Parathyroid adenoma (tissue), 2 donors: ENCODE measurements at regions not wholly inside any gene's neighbourhood (a gene's known extent, or its start where the extent isn't known, plus 50 kb on each side); places are given as distances from the start of the nearest gene placed in this dataset.

ENCODE experiments used
- H2AFZ ChIP-seq: fragments of 300-600 bp; sonication (generic); one replicate; pipeline ENCODE4 v1.7.0; 2017; ENCODE audit warnings: antibody characterized with exemption, mild to moderate bottlenecking
- H3K27ac ChIP-seq: fragments of 300-600 bp; sonication (generic); one replicate; pipeline ENCODE4 v1.7.0; 2017
- H3K27me3 ChIP-seq: fragments of 300-600 bp; sonication (generic); one replicate; pipeline ENCODE4 v1.7.0; 2017; ENCODE audit warnings: low read length; ENCODE audit not compliant: control insufficient read depth, insufficient read depth
- H3K36me3 ChIP-seq: fragments of 300-600 bp; sonication (generic); one replicate; pipeline ENCODE4 v1.7.0; 2017; ENCODE audit warnings: low read length; ENCODE audit not compliant: control insufficient read depth, insufficient read depth
- H3K4me1 ChIP-seq: fragments of 300-600 bp; sonication (generic); one replicate; pipeline ENCODE4 v1.7.0; 2017; ENCODE audit warnings: control low read depth
- H3K4me2 ChIP-seq: fragments of 300-600 bp; sonication (generic); one replicate; pipeline ENCODE4 v1.7.0; 2017; ENCODE audit warnings: low read length
- H3K4me3 ChIP-seq: fragments of 300-600 bp; sonication (generic); one replicate; pipeline ENCODE4 v1.7.0; 2017; ENCODE audit warnings: low read depth, low read length
- H3K79me2 ChIP-seq: fragments of 300-600 bp; sonication (generic); one replicate; pipeline ENCODE4 v1.7.0; 2017; ENCODE audit warnings: control low read depth
- H3K9ac ChIP-seq: fragments of 300-600 bp; sonication (generic); one replicate; pipeline ENCODE4 v1.7.0; 2017; ENCODE audit warnings: mild to moderate bottlenecking
- H3K9me3 ChIP-seq: fragments of 300-600 bp; sonication (generic); one replicate; pipeline ENCODE4 v1.7.0; 2017; ENCODE audit warnings: low read length; ENCODE audit not compliant: control insufficient read depth
- TF ChIP-seq, protein P1 (sequence below): fragments of 300-600 bp; sonication (generic); IDR thresholded peaks from one replicate; pipeline ENCODE4 v1.7.0; 2017; ENCODE audit warnings: antibody characterized with exemption, mild to moderate bottlenecking
- donor health status: primary hyperparathyroidism.

DNA sequence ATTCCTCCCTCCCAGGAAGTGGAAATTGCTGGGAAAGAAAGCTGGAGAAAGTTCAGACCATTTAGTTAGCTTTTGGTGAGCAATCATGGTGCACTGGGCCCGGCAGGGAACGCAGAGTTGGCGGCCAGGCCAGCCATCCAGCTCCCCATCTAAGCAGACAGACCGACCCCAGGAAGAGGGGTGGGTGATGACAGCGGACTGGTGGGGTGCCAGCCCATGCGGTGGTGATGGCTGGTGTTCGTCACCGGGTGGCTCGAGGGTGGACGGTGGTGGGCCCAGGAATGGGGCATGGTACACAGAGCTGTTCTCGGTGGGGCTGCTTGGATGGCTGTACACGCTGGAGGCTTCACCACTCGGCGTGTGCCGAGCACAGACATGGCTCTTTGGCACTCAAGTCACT lies 85.6 kb upstream of the ARAP3 start:
- TF ChIP-seq, protein P1, sequence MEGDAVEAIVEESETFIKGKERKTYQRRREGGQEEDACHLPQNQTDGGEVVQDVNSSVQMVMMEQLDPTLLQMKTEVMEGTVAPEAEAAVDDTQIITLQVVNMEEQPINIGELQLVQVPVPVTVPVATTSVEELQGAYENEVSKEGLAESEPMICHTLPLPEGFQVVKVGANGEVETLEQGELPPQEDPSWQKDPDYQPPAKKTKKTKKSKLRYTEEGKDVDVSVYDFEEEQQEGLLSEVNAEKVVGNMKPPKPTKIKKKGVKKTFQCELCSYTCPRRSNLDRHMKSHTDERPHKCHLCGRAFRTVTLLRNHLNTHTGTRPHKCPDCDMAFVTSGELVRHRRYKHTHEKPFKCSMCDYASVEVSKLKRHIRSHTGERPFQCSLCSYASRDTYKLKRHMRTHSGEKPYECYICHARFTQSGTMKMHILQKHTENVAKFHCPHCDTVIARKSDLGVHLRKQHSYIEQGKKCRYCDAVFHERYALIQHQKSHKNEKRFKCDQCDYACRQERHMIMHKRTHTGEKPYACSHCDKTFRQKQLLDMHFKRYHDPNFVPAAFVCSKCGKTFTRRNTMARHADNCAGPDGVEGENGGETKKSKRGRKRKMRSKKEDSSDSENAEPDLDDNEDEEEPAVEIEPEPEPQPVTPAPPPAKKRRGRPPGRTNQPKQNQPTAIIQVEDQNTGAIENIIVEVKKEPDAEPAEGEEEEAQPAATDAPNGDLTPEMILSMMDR, result no peak
- no peak overlapping the region for H3K9ac ChIP-seq
- no peaks in the 10 kb centered on the region for H3K36me3 ChIP-seq
- no peaks in the 10 kb centered on the region for H3K9me3 ChIP-seq
- H3K4me1 ChIP-seq, result peaks cover 3% of the 10 kb centered on the region
- H3K4me2 ChIP-seq, result no peak overlapping the region
- H3K4me3 ChIP-seq, result no peak overlapping the region
- no peaks in the 10 kb centered on the region for H3K79me2 ChIP-seq
- no peak overlapping the region for H2AFZ ChIP-seq
- no peaks in the 10 kb centered on the region for H3K27me3 ChIP-seq
- no peak overlapping the region for H3K27ac ChIP-seq

DNA sequence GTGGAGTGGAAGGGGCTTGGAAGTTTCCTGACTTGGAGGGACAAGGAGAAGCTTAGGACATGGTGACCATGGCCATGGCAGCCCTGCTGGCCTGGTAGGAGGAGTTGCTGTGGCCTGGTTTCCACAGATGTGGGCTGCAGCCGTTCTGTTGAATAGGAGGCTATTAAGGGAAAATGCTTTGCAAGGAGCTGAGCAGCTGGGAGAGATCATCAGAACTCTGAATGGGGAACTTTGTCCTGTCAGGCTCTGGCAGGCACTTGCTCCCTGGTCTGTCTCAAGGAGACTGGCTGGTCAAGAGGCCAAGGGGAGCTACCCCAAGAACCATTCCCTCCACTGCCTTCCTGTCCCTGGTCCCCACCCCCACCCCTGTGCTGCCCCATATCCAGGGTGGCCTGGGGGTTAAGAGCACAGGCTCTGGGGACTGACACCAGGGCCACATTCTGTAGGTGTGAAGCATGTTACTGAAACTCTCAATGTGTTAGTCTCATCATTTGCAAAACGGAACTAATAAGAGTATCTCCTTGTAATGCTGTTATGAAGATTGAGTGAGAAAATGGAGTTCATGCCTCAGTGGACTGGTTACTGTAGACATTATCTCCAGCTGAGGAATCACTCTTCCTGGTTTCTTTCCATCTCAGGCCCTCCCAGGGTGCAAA lies 84.0 kb upstream of the ARAP3 start:
- TF ChIP-seq, protein P1, result no peak
- Histone ChIP-seq H2AFZ (no peak overlapping the region), H3K9ac (no peak overlapping the region)

DNA sequence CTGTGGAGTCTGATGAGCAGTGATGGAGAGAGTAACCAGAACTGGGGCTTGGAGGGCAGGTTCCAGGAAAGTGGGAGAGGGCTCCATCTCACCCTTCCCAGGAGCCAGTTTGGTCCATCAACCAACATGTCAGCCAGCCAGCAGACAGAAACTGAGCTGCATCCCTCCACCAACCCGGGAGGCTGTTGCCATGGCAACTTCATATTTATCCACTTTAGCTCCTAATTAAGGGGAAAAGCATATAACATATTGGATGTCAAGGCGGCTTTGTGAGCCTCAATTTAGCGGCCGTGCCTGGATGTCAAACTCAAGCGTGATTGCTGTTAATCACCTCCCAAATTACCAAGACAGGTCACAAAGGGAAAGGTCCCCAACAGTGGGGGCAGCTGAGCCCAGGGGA lies 81.5 kb upstream of the ARAP3 start:
- Histone ChIP-seq H3K4me2 (no peak overlapping the region), H3K36me3 (no peaks in the 10 kb centered on the region), H3K27me3 (no peaks in the 10 kb centered on the region), H3K27ac (no peak overlapping the region), H3K4me1 (peaks cover 3% of the 10 kb centered on the region), H3K9ac (no peak overlapping the region), H3K79me2 (no peaks in the 10 kb centered on the region), H2AFZ (no peak overlapping the region), H3K9me3 (no peaks in the 10 kb centered on the region), H3K4me3 (no peak overlapping the region)
- TF ChIP-seq, protein P1, result no peak

More for the DNA sequence above, 84.0 kb upstream of the ARAP3 start:
- Histone ChIP-seq H3K27ac (no peak overlapping the region), H3K79me2 (no peaks in the 10 kb centered on the region), H3K4me1 (no peaks in the 10 kb centered on the region), H3K9me3 (no peaks in the 10 kb centered on the region), H3K4me2 (no peak overlapping the region), H3K36me3 (no peaks in the 10 kb centered on the region), H3K27me3 (no peaks in the 10 kb centered on the region), H3K4me3 (no peak overlapping the region)

DNA sequence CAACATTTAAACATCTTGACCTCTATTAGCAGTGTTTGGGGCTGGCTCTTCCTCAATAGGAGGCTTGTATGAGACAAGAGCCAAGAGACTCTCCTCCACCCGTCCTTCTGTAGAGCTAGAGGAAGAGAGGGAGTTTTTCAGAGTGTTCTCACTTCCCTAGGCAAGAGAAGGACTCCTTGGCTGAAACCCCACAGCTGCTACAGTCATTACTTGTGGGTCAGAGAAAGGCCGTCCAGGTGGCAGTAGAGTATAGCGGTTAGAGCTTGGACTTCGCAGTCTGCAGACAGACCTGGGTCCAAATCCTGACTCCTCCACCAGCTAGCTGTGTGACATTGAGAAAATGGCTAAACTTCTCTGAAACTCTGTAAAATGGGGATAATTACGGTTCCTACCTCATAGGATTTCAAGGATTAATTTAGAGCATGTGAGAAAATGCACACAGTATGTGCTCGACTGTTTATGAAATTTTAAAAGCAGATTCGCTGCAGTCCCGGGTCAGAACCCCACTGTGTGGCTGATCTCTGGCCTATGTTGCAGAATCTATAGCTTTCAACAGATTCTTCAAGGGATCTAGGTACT lies 80.8 kb upstream of the ARAP3 start:
- no peaks in the 10 kb centered on the region for H3K79me2 ChIP-seq
- H3K4me1 ChIP-seq, result peaks cover 10% of the 10 kb centered on the region
- TF ChIP-seq, protein P1, result no peak
- no peak overlapping the region for H3K4me2 ChIP-seq
- H2AFZ ChIP-seq, result no peak overlapping the region
- no peak overlapping the region for H3K27ac ChIP-seq
- H3K4me3 ChIP-seq, result no peak overlapping the region
- no peaks in the 10 kb centered on the region for H3K36me3 ChIP-seq
- no peaks in the 10 kb centered on the region for H3K9me3 ChIP-seq
- no peaks in the 10 kb centered on the region for H3K27me3 ChIP-seq
- H3K9ac ChIP-seq, result no peak overlapping the region

DNA sequence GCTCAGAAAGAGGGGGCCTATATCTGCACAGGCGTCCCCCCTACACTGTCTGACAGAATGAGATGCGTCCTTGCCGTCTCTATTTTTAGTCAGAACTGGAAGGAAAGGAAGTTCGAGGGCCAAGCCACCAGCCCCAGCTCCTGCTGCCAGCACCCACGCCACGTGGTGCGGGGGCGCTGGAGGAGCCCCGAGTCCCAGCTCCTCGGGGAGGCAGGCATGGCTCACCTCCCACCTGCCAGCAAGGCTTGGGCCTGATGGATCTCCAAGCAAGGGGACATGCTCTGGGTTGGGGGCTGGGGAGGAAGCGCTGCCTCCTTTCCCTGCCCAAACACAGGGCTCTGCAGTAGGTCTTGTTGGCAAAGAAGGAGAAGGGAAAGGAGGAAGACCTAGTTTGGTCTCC lies 80.3 kb upstream of the ARAP3 start:
- TF ChIP-seq, protein P1, result no peak
- Histone ChIP-seq H3K4me1 (peaks cover 15% of the 10 kb centered on the region), H3K9ac (no peak overlapping the region), H3K27ac (no peak overlapping the region), H3K36me3 (no peaks in the 10 kb centered on the region), H3K27me3 (no peaks in the 10 kb centered on the region), H3K4me2 (no peak overlapping the region), H3K4me3 (no peak overlapping the region), H3K9me3 (no peaks in the 10 kb centered on the region), H2AFZ (no peak overlapping the region), H3K79me2 (no peaks in the 10 kb centered on the region)
